ENCODE measurements at regions not wholly inside any gene's neighbourhood (a gene's known extent, or its start where the extent isn't known, plus 50 kb on each side); places are given as distances from the start of the nearest gene placed in this dataset.

GRCh38 chr6:56378507-56378906, 131.1 kb upstream of the COL21A1 start:
- in situ Hi-C loops (cut with HindIII; ENCODE audit: low sequenced_read_pairs), result no loop called here

GRCh38 chr6:56377295-56377694, 129.9 kb upstream of the COL21A1 start:
- in situ Hi-C loops (cut with HindIII; ENCODE audit: low sequenced_read_pairs), result no loop called here

- in situ Hi-C loops (cut with HindIII; ENCODE audit: low sequenced_read_pairs), result no loop called here
Measured at GRCh38 chr6:56375806-56376205, 128.4 kb upstream of the COL21A1 start.

- in situ Hi-C loops (cut with HindIII; ENCODE audit: low sequenced_read_pairs), result loop anchor here (25.0 kb wide), 1 partner anchor 937 kb away; the partner anchor contains the start of gene PRIM2
Measured at GRCh38 chr6:56374841-56375369, 127.5 kb upstream of the COL21A1 start.

GRCh38 chr6:56372406-56372995, 125.1 kb upstream of the COL21A1 start:
- in situ Hi-C loops (cut with HindIII; ENCODE audit: low sequenced_read_pairs), result loop anchor here (25.0 kb wide), 1 partner anchor 940 kb away; the partner anchor contains the start of gene PRIM2

- in situ Hi-C loops (cut with HindIII; ENCODE audit: low sequenced_read_pairs), result loop anchor here (25.0 kb wide), 1 partner anchor 942 kb away; the partner anchor contains the start of gene PRIM2
Measured at GRCh38 chr6:56370561-56371211, 123.3 kb upstream of the COL21A1 start.

- in situ Hi-C loops (cut with HindIII; ENCODE audit: low sequenced_read_pairs), result loop anchor here (25.0 kb wide), 1 partner anchor 942 kb away; the partner anchor contains the start of gene PRIM2
Measured at GRCh38 chr6:56370127-56370540, 122.8 kb upstream of the COL21A1 start.

GRCh38 chr6:56368491-56368890, 121.1 kb upstream of the COL21A1 start:
- in situ Hi-C loops (cut with HindIII; ENCODE audit: low sequenced_read_pairs), result loop anchor here (25.0 kb wide), 1 partner anchor 944 kb away; the partner anchor contains the start of gene PRIM2

- in situ Hi-C loops (cut with HindIII; ENCODE audit: low sequenced_read_pairs), result loop anchor here (25.0 kb wide), 1 partner anchor 946 kb away; the partner anchor contains the start of gene PRIM2
Measured at GRCh38 chr6:56366141-56366852, 118.9 kb upstream of the COL21A1 start.

- in situ Hi-C loops (cut with HindIII; ENCODE audit: low sequenced_read_pairs), result loop anchor here (25.0 kb wide), 1 partner anchor 947 kb away; the partner anchor contains the start of gene PRIM2
Measured at GRCh38 chr6:56364827-56365339, 117.5 kb upstream of the COL21A1 start.

GRCh38 chr6:56364431-56364826, 117.0 kb upstream of the COL21A1 start:
- in situ Hi-C loops (cut with HindIII; ENCODE audit: low sequenced_read_pairs), result loop anchor here (25.0 kb wide), 1 partner anchor 948 kb away; the partner anchor contains the start of gene PRIM2

GRCh38 chr6:56363796-56364430, 116.5 kb upstream of the COL21A1 start:
- in situ Hi-C loops (cut with HindIII; ENCODE audit: low sequenced_read_pairs), result loop anchor here (25.0 kb wide), 1 partner anchor 948 kb away; the partner anchor contains the start of gene PRIM2

GRCh38 chr6:56361812-56362211, 114.4 kb upstream of the COL21A1 start:
- in situ Hi-C loops (cut with HindIII; ENCODE audit: low sequenced_read_pairs), result loop anchor here (25.0 kb wide), 1 partner anchor 950 kb away; the partner anchor contains the start of gene PRIM2

GRCh38 chr6:56359201-56359899, 112.0 kb upstream of the COL21A1 start:
- in situ Hi-C loops (cut with HindIII; ENCODE audit: low sequenced_read_pairs), result loop anchor here (5.0 to 25.0 kb wide), 2 partner anchors 233 to 953 kb away; partner anchors contain the start of gene PRIM2

GRCh38 chr6:56357616-56358373, 110.4 kb upstream of the COL21A1 start:
- in situ Hi-C loops (cut with HindIII; ENCODE audit: low sequenced_read_pairs), result loop anchor here (5.0 to 25.0 kb wide), 2 partner anchors 235 to 955 kb away; partner anchors contain the start of gene PRIM2

- in situ Hi-C loops (cut with HindIII; ENCODE audit: low sequenced_read_pairs), result loop anchor here (5.0 to 25.0 kb wide), 2 partner anchors 236 to 956 kb away; partner anchors contain the start of gene PRIM2
Measured at GRCh38 chr6:56356426-56356825, 109.0 kb upstream of the COL21A1 start.

- in situ Hi-C loops (cut with HindIII; ENCODE audit: low sequenced_read_pairs), result loop anchor here (25.0 kb wide), 1 partner anchor 958 kb away; the partner anchor contains the start of gene PRIM2
Measured at GRCh38 chr6:56353860-56354259, 106.5 kb upstream of the COL21A1 start.

GRCh38 chr6:56350628-56351260, 103.4 kb upstream of the COL21A1 start:
- in situ Hi-C loops (cut with HindIII; ENCODE audit: low sequenced_read_pairs), result loop anchor here (25.0 kb wide), 1 partner anchor 962 kb away; the partner anchor contains the start of gene PRIM2

Data from endothelial cell of hepatic sinusoid (primary cell).